IMR-90 (cell line): ENCODE measurements at regions not wholly inside any gene's neighbourhood (a gene's known extent, or its start where the extent isn't known, plus 50 kb on each side); places are given as distances from the start of the nearest gene placed in this dataset.

Experiments
- CEBPB ChIP-seq: IDR thresholded peaks from 2 replicates; pipeline ENCODE4 v1.6.1; 2012; ENCODE audit warnings: low read depth, low read length, improper control_type of control experiment
- FOS ChIP-seq: fragments of 150-350 bp; IDR thresholded peaks from 2 replicates; pipeline ENCODE4 v1.6.1; 2016; ENCODE audit warnings: low read depth, low read length
- MAFK ChIP-seq: IDR thresholded peaks from 2 replicates; pipeline ENCODE4 v1.6.1; 2012; ENCODE audit warnings: low read depth, low read length, improper control_type of control experiment
- MAZ ChIP-seq: IDR thresholded peaks from 2 replicates; pipeline ENCODE4 v1.6.1; 2012; ENCODE audit warnings: low read depth, mild to moderate bottlenecking, low read length, improper control_type of control experiment, moderate library complexity, borderline replicate concordance
- MXI1 ChIP-seq: IDR thresholded peaks from 2 replicates; pipeline ENCODE4 v1.6.1; 2012; ENCODE audit warnings: low read depth, mild to moderate bottlenecking, low read length, moderate library complexity, borderline replicate concordance
- NFE2L2 ChIP-seq: fragments of 150-350 bp; IDR thresholded peaks from 2 replicates; pipeline ENCODE4 v1.6.1; 2016; ENCODE audit warnings: low read depth, mild to moderate bottlenecking, low read length
- POLR2A ChIP-seq: IDR thresholded peaks from 2 replicates; pipeline ENCODE4 v1.6.1; 2012; ENCODE audit warnings: mild to moderate bottlenecking, low read depth, low read length
- SMC3 ChIP-seq: fragments of 150-350 bp; IDR thresholded peaks from 2 replicates; pipeline ENCODE4 v1.6.1; 2016; ENCODE audit warnings: low read depth, mild to moderate bottlenecking, antibody characterized with exemption, low read length, moderate library complexity
- TF ChIP-seq, protein P1 (sequence below): conservative IDR thresholded peaks from 2 replicates; pipeline ENCODE4 v1.5.1; 2012; ENCODE audit warnings: mild to moderate bottlenecking, low read depth, low read length, improper control_type of control experiment

DNA sequence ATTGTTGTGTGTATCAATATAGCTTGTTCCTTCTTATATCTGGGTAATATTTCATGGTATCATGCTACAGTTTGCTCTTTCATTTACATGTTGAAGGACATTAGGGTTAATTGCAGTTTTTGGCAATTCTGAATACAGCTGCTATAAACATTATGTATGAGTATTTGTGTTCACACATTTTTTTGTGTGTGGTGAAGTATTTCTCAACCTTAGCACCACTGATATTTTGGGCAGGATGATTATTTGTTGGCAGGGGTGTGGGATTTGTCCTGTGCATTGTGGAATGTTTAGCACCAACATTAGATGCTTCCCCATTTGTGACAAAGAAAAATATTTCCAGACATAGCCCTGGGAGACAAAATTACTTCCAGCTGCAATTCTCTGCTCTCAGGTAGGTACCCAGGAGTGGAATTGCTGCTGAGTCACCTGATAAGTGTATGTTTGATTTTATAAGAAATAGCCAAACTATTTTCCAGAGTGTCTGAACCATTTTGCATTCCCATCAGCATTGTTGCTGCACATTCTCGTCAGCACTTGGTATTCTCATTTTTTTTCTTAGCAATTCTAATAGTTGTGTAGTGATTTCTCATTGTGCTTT, 128.2 kb downstream of the SNX19 start:
- TF ChIP-seq, protein P1, sequence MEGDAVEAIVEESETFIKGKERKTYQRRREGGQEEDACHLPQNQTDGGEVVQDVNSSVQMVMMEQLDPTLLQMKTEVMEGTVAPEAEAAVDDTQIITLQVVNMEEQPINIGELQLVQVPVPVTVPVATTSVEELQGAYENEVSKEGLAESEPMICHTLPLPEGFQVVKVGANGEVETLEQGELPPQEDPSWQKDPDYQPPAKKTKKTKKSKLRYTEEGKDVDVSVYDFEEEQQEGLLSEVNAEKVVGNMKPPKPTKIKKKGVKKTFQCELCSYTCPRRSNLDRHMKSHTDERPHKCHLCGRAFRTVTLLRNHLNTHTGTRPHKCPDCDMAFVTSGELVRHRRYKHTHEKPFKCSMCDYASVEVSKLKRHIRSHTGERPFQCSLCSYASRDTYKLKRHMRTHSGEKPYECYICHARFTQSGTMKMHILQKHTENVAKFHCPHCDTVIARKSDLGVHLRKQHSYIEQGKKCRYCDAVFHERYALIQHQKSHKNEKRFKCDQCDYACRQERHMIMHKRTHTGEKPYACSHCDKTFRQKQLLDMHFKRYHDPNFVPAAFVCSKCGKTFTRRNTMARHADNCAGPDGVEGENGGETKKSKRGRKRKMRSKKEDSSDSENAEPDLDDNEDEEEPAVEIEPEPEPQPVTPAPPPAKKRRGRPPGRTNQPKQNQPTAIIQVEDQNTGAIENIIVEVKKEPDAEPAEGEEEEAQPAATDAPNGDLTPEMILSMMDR, result no peak
- TF ChIP-seq POLR2A (no peak), FOS (no peak), MXI1 (no peak), NFE2L2 (no peak), SMC3 (no peak), MAFK (no peak), MAZ (no peak), CEBPB (no peak)
